ENCODE measurements at regions not wholly inside any gene's neighbourhood (a gene's known extent, or its start where the extent isn't known, plus 50 kb on each side); places are given as distances from the start of the nearest gene placed in this dataset.

DNA sequence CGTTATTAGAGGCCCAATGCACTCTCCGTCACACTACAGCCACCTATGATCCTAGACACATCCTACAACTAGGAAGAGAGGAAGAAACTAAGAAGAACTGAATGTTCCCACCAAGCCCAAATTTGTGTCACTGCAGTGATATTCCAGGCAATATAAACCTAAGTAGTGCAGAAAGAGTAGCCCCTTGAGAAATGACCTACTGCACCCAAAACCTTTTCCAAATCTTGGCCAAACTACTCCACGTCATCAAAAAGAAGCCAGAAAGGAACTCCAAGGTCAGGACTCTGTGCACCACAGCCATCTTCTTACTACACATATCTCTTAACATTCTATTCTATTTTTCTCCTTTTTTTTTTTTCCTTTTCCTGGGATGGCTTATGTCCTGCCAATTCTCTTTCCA lies 60.2 kb downstream of the ADAMTS1 start:
- TF ChIP-seq, protein P1, sequence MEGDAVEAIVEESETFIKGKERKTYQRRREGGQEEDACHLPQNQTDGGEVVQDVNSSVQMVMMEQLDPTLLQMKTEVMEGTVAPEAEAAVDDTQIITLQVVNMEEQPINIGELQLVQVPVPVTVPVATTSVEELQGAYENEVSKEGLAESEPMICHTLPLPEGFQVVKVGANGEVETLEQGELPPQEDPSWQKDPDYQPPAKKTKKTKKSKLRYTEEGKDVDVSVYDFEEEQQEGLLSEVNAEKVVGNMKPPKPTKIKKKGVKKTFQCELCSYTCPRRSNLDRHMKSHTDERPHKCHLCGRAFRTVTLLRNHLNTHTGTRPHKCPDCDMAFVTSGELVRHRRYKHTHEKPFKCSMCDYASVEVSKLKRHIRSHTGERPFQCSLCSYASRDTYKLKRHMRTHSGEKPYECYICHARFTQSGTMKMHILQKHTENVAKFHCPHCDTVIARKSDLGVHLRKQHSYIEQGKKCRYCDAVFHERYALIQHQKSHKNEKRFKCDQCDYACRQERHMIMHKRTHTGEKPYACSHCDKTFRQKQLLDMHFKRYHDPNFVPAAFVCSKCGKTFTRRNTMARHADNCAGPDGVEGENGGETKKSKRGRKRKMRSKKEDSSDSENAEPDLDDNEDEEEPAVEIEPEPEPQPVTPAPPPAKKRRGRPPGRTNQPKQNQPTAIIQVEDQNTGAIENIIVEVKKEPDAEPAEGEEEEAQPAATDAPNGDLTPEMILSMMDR (IDR thresholded peaks at IDR 0.05) = no peak
- TF ChIP-seq EZH2 (IDR thresholded peaks at IDR 0.05; ENCODE audit: borderline replicate concordance, insufficient read depth, low read depth, low read length, poor library complexity, severe bottlenecking) = no peak

All from B cell (primary cell).